ENCODE measurements at regions not wholly inside any gene's neighbourhood (a gene's known extent, or its start where the extent isn't known, plus 50 kb on each side); places are given as distances from the start of the nearest gene placed in this dataset.

GRCh38 chr2:134198006-134198634 lies 55.8 kb upstream of the MGAT5 start:
- H2AFZ ChIP-seq (ENCODE audit: low read depth, low read length, poor library complexity, severe bottlenecking) = no peak overlapping the region
- no peak overlapping the region for H3K4me2 ChIP-seq (ENCODE audit: low read length)
- RAD21 ChIA-PET (ENCODE audit: low non-redundant PET in 1 of 2, low total read pairs in 2 of 2, uncharacterized antibody in 2 of 2, unreplicated experiment in 2 of 2) = no interaction called here
- CTCF ChIA-PET = interaction anchor here (1.1 to 3.0 kb wide), 2 partner anchors 9 to 80 kb away, joined by 3 to 15 read pairs; no protein-coding TSS in a partner anchor
- H3K9me3 ChIP-seq (ENCODE audit: control insufficient read depth in 1 of 2, insufficient read depth in 1 of 2, low read depth in 1 of 2, low read length in 2 of 2) = no peaks in the 10 kb centered on the region
- POLR2A ChIA-PET = no interaction called here
- no peak for DNase-seq (ENCODE audit: low read depth, low spot score)
- no peak overlapping the region for H3K9ac ChIP-seq (ENCODE audit: low read length)
- H3K36me3 ChIP-seq (ENCODE audit: control insufficient read depth in 1 of 2, insufficient read depth in 2 of 2, low read length in 2 of 2) = no peaks in the 10 kb centered on the region
- BruUV-seq (replicated peaks) = no TSS peak
- H3K79me2 ChIP-seq (ENCODE audit: insufficient read depth, low read length) = no peaks in the 10 kb centered on the region; the same call in 1 of the 2 replicates
- intact Hi-C loops (cut with micrococcal nuclease) = no loop called here
- TF ChIP-seq MAX (IDR thresholded peaks at IDR 0.05) (no peak), ATF3 (IDR thresholded peaks at IDR 0.05) (no peak), ZNF274 (IDR thresholded peaks at IDR 0.05; ENCODE audit: low read depth, low read length) (no peak), SIN3A (IDR thresholded peaks at IDR 0.05; ENCODE audit: low read depth) (no peak), CBX3 (IDR thresholded peaks at IDR 0.05; ENCODE audit: low read depth) (no peak), EZH2 (IDR thresholded peaks at IDR 0.05) (no peak), JUND (IDR thresholded peaks at IDR 0.05) (no peak), SRF (IDR thresholded peaks at IDR 0.05; ENCODE audit: low read depth) (no peak), FOSL1 (IDR thresholded peaks at IDR 0.05; ENCODE audit: low read depth) (no peak), ELF1 (IDR thresholded peaks at IDR 0.05; ENCODE audit: borderline replicate concordance, low read depth) (no peak), POLR2A (IDR thresholded peaks at IDR 0.05; ENCODE audit: borderline replicate concordance, extremely low read depth, insufficient read depth, insufficient read length) (no peak)
- TF ChIP-seq, protein P1, sequence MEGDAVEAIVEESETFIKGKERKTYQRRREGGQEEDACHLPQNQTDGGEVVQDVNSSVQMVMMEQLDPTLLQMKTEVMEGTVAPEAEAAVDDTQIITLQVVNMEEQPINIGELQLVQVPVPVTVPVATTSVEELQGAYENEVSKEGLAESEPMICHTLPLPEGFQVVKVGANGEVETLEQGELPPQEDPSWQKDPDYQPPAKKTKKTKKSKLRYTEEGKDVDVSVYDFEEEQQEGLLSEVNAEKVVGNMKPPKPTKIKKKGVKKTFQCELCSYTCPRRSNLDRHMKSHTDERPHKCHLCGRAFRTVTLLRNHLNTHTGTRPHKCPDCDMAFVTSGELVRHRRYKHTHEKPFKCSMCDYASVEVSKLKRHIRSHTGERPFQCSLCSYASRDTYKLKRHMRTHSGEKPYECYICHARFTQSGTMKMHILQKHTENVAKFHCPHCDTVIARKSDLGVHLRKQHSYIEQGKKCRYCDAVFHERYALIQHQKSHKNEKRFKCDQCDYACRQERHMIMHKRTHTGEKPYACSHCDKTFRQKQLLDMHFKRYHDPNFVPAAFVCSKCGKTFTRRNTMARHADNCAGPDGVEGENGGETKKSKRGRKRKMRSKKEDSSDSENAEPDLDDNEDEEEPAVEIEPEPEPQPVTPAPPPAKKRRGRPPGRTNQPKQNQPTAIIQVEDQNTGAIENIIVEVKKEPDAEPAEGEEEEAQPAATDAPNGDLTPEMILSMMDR (IDR thresholded peaks at IDR 0.05 in 2 of 3, conservative IDR thresholded peaks at IDR 0.05 in 1 of 3; ENCODE audit: borderline replicate concordance in 1 of 3, insufficient read depth in 1 of 3, low read depth in 2 of 3, low read length in 2 of 3) = no peak
- TF ChIP-seq, protein P2, sequence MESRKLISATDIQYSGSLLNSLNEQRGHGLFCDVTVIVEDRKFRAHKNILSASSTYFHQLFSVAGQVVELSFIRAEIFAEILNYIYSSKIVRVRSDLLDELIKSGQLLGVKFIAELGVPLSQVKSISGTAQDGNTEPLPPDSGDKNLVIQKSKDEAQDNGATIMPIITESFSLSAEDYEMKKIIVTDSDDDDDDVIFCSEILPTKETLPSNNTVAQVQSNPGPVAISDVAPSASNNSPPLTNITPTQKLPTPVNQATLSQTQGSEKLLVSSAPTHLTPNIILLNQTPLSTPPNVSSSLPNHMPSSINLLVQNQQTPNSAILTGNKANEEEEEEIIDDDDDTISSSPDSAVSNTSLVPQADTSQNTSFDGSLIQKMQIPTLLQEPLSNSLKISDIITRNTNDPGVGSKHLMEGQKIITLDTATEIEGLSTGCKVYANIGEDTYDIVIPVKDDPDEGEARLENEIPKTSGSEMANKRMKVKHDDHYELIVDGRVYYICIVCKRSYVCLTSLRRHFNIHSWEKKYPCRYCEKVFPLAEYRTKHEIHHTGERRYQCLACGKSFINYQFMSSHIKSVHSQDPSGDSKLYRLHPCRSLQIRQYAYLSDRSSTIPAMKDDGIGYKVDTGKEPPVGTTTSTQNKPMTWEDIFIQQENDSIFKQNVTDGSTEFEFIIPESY (IDR thresholded peaks at IDR 0.05; ENCODE audit: extremely low read depth, insufficient replicate concordance, low read length) = no peak
- H3K4me1 ChIP-seq (ENCODE audit: control insufficient read depth in 1 of 2, insufficient read depth in 2 of 2, low read length in 2 of 2) = no peaks in the 10 kb centered on the region
- H3K27me3 ChIP-seq (ENCODE audit: insufficient read depth, low read length) = no peaks in the 10 kb centered on the region
- no peaks in the 10 kb centered on the region for H4K20me1 ChIP-seq (ENCODE audit: insufficient read depth)
- no peak for ATAC-seq
- no peaks in the 10 kb centered on the region for H3K9me2 ChIP-seq (ENCODE audit: insufficient read depth)
- H3K27ac ChIP-seq (ENCODE audit: low read depth, low read length) = no peak overlapping the region
- no peak overlapping the region for H3K4me3 ChIP-seq (replicated peaks in 1 of 2; ENCODE audit: low read depth in 1 of 2, low read length in 2 of 2)
